GM19468 (cell line): ENCODE measurements at regions not wholly inside any gene's neighbourhood (a gene's known extent, or its start where the extent isn't known, plus 50 kb on each side); places are given as distances from the start of the nearest gene placed in this dataset.

Source experiments
- ATAC-seq: cut with Tn5 transposase; IDR thresholded peaks from one replicate; pipeline ENCODE4 v1.9.1; 2021; ENCODE audit warnings: mild to moderate bottlenecking, moderate library complexity, moderate number of reproducible peaks; ENCODE audit not compliant: unreplicated experiment; ENCODE audit errors: extremely low read depth

GRCh38 chr12:85663631-85664030 is 172.6 kb downstream of the RASSF9 start:
- no peak for ATAC-seq

DNA sequence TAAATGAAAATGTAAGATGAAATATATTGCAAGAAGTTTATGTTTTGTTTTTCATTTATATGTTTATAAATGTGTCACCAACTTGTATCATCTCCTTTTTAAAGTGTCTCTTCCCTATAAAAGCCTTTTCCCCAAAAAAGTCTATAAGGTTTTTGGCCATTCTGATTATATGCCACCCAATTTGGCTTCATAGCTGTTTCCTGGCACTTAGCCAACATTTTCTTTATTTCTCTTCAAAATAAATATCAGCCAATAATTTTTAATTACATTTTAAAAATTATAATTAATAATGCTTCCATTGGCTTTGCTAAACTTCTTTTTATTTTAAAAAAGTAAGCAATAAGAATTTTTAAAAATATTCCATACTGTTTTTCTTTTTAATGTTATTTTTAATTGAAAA is 171.8 kb downstream of the RASSF9 start:
- ATAC-seq = no peak

GRCh38 chr12:85669911-85670310 is 166.3 kb downstream of the RASSF9 start:
- no peak for ATAC-seq

GRCh38 chr12:85672436-85672835 is 163.8 kb downstream of the RASSF9 start:
- ATAC-seq = no peak

- ATAC-seq = no peak
Measured at GRCh38 chr12:85673921-85674420, 162.2 kb downstream of the RASSF9 start.

- no peak for ATAC-seq
Measured at GRCh38 chr12:85676816-85677749, 159.1 kb downstream of the RASSF9 start.

DNA sequence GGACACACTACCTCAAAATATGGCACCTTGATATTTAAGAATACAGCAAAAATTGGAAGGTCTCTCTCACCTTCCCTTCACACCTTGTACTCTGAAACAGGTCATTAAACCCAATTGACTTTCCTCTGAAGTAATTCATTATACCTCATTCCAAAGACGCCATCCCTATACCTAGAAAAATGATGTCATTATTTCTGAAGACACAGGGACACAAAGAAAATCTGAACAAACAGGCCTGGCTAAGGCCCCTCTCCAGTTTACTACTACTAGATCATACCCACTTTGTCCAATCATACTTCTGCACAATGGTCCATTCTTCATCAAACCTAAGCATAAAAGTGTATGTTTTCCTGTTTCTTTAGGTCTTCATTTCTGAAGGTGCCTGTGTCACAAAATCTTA is 156.9 kb downstream of the RASSF9 start:
- ATAC-seq = no peak

GRCh38 chr12:85680881-85681280 is 155.3 kb downstream of the RASSF9 start:
- ATAC-seq = no peak

DNA sequence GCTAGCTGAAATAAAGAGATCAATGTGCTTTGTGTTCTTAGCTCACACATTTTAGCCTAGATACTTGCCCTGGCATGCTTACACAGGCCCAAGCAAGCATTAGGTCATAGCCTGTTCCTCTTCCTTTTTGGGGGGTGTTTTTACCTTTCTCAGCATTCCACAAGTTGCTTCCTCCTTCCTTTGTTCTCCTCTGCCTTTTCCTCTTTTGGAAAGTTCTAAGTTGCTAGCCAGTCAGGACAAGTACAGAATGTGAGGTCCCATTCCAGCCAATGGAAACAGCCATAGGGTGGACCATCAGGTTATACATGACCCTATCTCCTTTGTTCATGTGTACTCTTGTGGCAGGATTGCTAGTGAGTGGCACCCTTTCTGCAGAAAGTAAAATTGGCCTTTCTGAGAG is 154.9 kb downstream of the RASSF9 start:
- no peak for ATAC-seq

DNA sequence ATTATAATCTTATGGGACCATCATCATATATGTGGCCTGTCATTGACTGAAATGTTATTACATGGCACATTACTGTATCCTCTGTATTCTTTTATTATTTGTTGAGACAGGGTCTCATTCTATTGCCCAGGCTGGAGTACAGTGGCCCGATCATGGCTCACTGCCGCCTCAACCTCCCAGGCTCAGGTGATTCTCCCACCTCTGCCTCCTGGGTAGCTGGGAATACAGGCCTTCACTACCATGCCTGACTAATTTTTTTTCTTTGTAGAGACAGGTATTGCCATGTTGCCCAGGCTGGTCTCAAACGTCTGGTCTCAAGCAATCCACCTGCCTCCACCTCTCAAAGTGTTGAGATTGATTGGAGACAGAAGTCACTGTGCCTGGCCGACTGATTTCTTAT is 153.2 kb downstream of the RASSF9 start:
- no peak for ATAC-seq

DNA sequence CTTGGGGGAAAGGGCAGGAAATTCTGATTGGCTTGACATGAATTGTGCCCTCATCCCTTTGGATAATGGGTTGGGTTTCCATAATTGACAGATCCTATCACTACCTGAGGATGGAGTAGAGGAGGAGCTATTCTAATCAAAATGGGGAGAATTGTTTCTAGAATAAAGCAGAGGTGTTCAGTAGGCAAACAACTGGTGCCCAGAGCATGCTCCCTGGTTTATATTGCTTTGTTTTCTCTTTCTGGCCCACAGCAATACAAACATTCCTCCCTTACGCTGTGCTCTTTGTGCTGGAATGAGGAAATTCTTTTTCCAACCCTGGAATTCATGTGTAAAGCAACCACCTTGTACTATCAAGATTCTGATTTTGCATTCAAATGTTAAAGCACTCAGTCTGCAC is 147.4 kb downstream of the RASSF9 start:
- ATAC-seq = no peak

- no peak for ATAC-seq
Measured at GRCh38 chr12:85690146-85690545, 146.1 kb downstream of the RASSF9 start.

GRCh38 chr12:85693093-85693665 is 143.0 kb downstream of the RASSF9 start:
- no peak for ATAC-seq

- ATAC-seq = no peak
Measured at GRCh38 chr12:85695097-85695715, 141.0 kb downstream of the RASSF9 start.

DNA sequence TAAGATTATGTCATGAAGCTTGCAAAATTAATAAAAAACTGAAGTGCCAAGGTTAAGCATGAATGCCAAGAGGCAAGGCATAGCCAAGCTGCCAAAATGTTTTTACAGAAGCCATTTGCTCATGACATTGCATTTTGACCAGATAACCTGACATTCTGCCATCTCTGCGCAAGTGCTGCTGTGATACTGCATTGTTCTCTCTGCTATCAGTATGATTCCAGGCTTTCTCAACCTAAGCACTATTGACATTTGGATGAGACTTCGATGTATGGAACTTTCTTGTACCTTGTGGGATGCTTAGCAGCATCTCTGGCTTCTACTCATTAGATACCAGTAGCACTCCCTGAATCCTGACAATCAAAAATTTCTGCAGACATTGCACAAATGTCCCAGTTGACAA is 139.2 kb downstream of the RASSF9 start:
- ATAC-seq = no peak

- no peak for ATAC-seq
Measured at GRCh38 chr12:85698937-85699336, 137.3 kb downstream of the RASSF9 start.

GRCh38 chr12:85708775-85709174 is 127.4 kb downstream of the RASSF9 start:
- ATAC-seq = no peak

DNA sequence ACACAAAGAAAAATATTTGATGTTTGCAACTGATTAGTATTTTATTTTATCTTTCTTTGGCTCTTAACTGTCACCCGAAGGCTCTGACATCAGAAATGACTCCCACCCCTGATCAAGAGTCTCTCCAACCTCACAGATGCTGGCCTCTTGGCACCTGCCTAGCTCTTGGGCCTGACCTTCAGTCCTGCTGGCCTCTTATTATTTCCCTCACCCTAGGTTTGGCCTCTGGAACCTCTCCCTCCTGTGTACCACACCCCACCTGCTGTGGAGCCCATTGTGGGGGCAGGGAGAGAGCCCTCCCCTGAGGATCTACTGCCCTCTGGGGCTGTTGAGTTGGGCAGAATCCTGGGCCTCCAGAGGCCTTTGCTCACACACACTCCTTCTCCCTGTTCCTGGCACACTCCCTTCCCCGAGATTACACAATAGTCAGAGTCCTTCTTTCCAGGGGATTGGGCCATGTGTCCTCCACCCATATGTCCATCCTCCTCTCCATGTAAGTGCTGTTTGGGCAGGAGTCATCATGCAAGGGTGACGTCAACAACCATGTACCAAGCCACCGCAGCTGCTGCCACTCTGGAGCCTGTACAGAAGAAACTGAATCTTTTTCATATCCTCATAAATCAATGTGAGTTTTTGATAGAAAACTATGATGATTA is 124.3 kb downstream of the RASSF9 start:
- ATAC-seq = no peak

- ATAC-seq = no peak
Measured at GRCh38 chr12:85713373-85713772, 122.8 kb downstream of the RASSF9 start.

DNA sequence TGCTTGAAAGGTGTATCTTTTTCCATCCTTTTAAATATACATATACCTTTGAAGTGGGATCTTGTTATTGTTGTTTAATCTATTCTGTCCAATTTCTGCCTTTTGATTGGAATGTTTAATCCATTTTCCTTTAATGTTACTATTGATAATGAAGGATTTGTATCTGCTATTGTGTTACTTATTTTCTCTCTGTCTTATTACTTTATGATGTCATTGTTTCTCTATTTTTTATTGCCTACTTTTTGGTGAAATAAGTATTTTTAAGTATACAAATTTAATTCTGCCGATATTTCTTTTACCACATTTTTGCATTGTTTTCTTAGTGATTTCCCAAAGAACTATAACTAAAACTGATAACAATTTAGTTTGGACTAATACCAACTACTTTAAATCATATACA is 121.8 kb downstream of the RASSF9 start:
- no peak for ATAC-seq
